PC-9 (cell line): ENCODE measurements at regions not wholly inside any gene's neighbourhood (a gene's known extent, or its start where the extent isn't known, plus 50 kb on each side); places are given as distances from the start of the nearest gene placed in this dataset.

Experiments used
- BruUV-seq: library from RNA; stranded (reverse); fragments of 400-500 nt; replicated peaks from 2 replicates; lab custom pipeline; 2021; lab: Mats Ljungman, UMichigan
- CTCF ChIA-PET: fragments of 300-600 bp; sonication (Branson Sonifier 250); formaldehyde crosslinking; loops from one replicate; lab custom pipeline; 2022; ENCODE audit warnings: antibody characterized with exemption; lab: Charles Lee
- POLR2A ChIA-PET: fragments of 300-600 bp; sonication (Branson Sonifier 250); formaldehyde crosslinking; loops from one replicate; lab custom pipeline; 2022; ENCODE audit warnings: antibody characterized with exemption; ENCODE audit not compliant: unreplicated experiment; lab: Charles Lee
- DNase-seq, 2 experiments: peaks; one replicate each; pipeline versions ENCODE4 v3.0.0 to v3.0.0-alpha.2; 2015 to 2022; ENCODE audit warnings: mixed read lengths in 1 of 2
- H2AFZ ChIP-seq: fragments of 200-600 bp; sonication (generic); 2 replicates; pipeline ENCODE4 v1.8.1; 2017; ENCODE audit warnings: antibody characterized with exemption
- H3F3A ChIP-seq: fragments of 200-600 bp; sonication (generic); 2 replicates; pipeline ENCODE4 v1.8.1; 2017; ENCODE audit warnings: antibody characterized with exemption, mild to moderate bottlenecking, low read depth; ENCODE audit not compliant: insufficient read depth
- H3K27ac ChIP-seq: fragments of 200-600 bp; sonication (generic); 2 replicates; pipeline ENCODE4 v1.6.1; 2016; ENCODE audit warnings: mixed run types
- H3K27me3 ChIP-seq: fragments of 200-600 bp; sonication (generic); 2 replicates; pipeline ENCODE4 v1.6.1; 2016; ENCODE audit warnings: low read depth, mixed run types; ENCODE audit not compliant: insufficient read depth
- H3K36me3 ChIP-seq: fragments of 200-600 bp; sonication (generic); 2 replicates; pipeline ENCODE4 v1.6.1; 2016; ENCODE audit warnings: low read depth, mixed run types
- H3K4me1 ChIP-seq: fragments of 200-600 bp; sonication (generic); replicated peaks from 2 replicates; pipeline ENCODE4 v1.6.1; 2016; ENCODE audit warnings: mixed run types; ENCODE audit not compliant: insufficient read depth
- H3K4me2 ChIP-seq: fragments of 200-600 bp; sonication (generic); 2 replicates; pipeline ENCODE4 v1.6.1; 2017; ENCODE audit warnings: mixed run types
- H3K4me3 ChIP-seq: fragments of 200-600 bp; sonication (generic); 2 replicates; pipeline ENCODE4 v1.6.1; 2016; ENCODE audit warnings: mixed run types
- H3K79me2 ChIP-seq: fragments of 200-600 bp; sonication (generic); 2 replicates; pipeline ENCODE4 v1.6.1; 2017; ENCODE audit warnings: low read depth, mixed run types
- H3K9me2 ChIP-seq: fragments of 200-600 bp; sonication (generic); 2 replicates; pipeline ENCODE4 v1.8.1; 2017; ENCODE audit warnings: mild to moderate bottlenecking; ENCODE audit not compliant: insufficient read depth
- H3K9me3 ChIP-seq: fragments of 200-600 bp; sonication (generic); 2 replicates; pipeline ENCODE4 v1.8.1; 2016; ENCODE audit warnings: low read depth; ENCODE audit not compliant: insufficient read depth
- H4K20me1 ChIP-seq: fragments of 200-600 bp; sonication (generic); 2 replicates; pipeline ENCODE4 v1.8.1; 2017; ENCODE audit not compliant: insufficient read depth
- CTCF ChIP-seq: fragments of 200-600 bp; sonication (generic); conservative IDR thresholded peaks from 2 replicates; pipeline ENCODE4 v1.6.1; 2017; ENCODE audit warnings: mixed run types, antibody characterized with exemption, mild to moderate bottlenecking, moderate library complexity
- EZH2 ChIP-seq: fragments of 200-600 bp; sonication (generic); IDR thresholded peaks from 2 replicates; pipeline ENCODE4 v1.8.0; 2017; ENCODE audit warnings: antibody characterized with exemption, low read depth
- intact Hi-C: fragments of 100-400 bp; cut with micrococcal nuclease; formaldehyde crosslinking; loops from one replicate; pipeline ENCODE4 v1.10.0; 2022; ENCODE audit not compliant: unreplicated experiment

- intact Hi-C loops = no loop called here
- Histone ChIP-seq H3K4me3 (no peak overlapping the region), H3K27ac (no peak overlapping the region), H3K9me2 (no peaks in the 10 kb centered on the region), H3K4me1 (no peaks in the 10 kb centered on the region), H3K27me3 (peaks cover 37% of the 10 kb centered on the region), H2AFZ (no peak overlapping the region), H3K36me3 (no peaks in the 10 kb centered on the region), H3K9me3 (no peaks in the 10 kb centered on the region), H3F3A (no peaks in the 10 kb centered on the region), H3K4me2 (no peak overlapping the region), H3K79me2 (no peaks in the 10 kb centered on the region), H4K20me1 (no peaks in the 10 kb centered on the region)
- no TSS peak for BruUV-seq
- POLR2A ChIA-PET = no interaction called here
- no peak for DNase-seq
- no peak for TF ChIP-seq CTCF
- no peak for TF ChIP-seq EZH2
- CTCF ChIA-PET = no interaction called here
Observed at GRCh38 chr2:30382995-30383394, 64.1 kb upstream of the LCLAT1 start.

DNA sequence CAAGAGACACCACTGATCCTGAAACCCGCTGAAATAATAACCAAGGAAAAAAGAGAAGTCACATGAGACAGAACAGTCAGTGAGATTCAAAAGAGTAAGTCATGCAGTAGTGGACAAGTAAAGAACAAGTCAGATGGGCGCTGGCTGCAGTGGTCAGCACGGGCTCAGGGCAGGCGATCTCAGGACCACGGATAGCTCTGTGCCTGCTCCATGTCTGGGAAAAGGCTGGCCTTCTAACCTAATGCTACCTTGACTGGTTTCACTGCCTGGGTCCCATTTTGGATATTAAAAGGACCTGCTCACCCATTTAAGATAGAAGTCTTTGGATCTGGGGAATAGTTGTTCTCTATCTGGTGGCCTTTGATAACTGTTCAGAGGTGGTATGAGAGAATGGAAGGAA, 61.7 kb upstream of the LCLAT1 start:
- Histone ChIP-seq H4K20me1 (no peaks in the 10 kb centered on the region), H3K36me3 (no peaks in the 10 kb centered on the region), H3K4me3 (no peak overlapping the region), H3K9me3 (no peaks in the 10 kb centered on the region), H3K79me2 (no peaks in the 10 kb centered on the region), H2AFZ (no peak overlapping the region), H3K4me1 (no peaks in the 10 kb centered on the region), H3K27me3 (peaks cover 46% of the 10 kb centered on the region), H3K4me2 (no peak overlapping the region), H3K9me2 (no peaks in the 10 kb centered on the region), H3K27ac (no peak overlapping the region), H3F3A (no peaks in the 10 kb centered on the region)
- ChIA-PET CTCF (no interaction called here), POLR2A (no interaction called here)
- no peak for TF ChIP-seq EZH2
- no peak for TF ChIP-seq CTCF
- intact Hi-C loops = no loop called here
- no TSS peak for BruUV-seq
- peak in 1 of 2 experiments; percentile 41 for DNase-seq

GRCh38 chr2:30392097-30392496, 54.9 kb upstream of the LCLAT1 start:
- TF ChIP-seq CTCF = no peak
- no peak for TF ChIP-seq EZH2
- H3K4me2 ChIP-seq = no peak overlapping the region
- DNase-seq = no peak
- POLR2A ChIA-PET = no interaction called here
- no peak overlapping the region for H3K27ac ChIP-seq
- intact Hi-C loops = no loop called here
- no peaks in the 10 kb centered on the region for H3K36me3 ChIP-seq
- no peaks in the 10 kb centered on the region for H3K9me2 ChIP-seq
- no peaks in the 10 kb centered on the region for H3K4me1 ChIP-seq
- no peaks in the 10 kb centered on the region for H3F3A ChIP-seq
- H4K20me1 ChIP-seq = no peaks in the 10 kb centered on the region
- CTCF ChIA-PET = no interaction called here
- H2AFZ ChIP-seq = no peak overlapping the region
- peaks cover 13% of the 10 kb centered on the region for H3K27me3 ChIP-seq
- H3K9me3 ChIP-seq = no peaks in the 10 kb centered on the region
- H3K79me2 ChIP-seq = no peaks in the 10 kb centered on the region
- no peak overlapping the region for H3K4me3 ChIP-seq
- BruUV-seq = no TSS peak
